NCI-H2196 (cell line): ENCODE measurements at regions not wholly inside any gene's neighbourhood (a gene's known extent, or its start where the extent isn't known, plus 50 kb on each side); places are given as distances from the start of the nearest gene placed in this dataset.

ENCODE experiments used
- DNase-seq: peaks from one replicate; lab custom pipeline; 2025; ENCODE audit not compliant: unreplicated experiment; lab: John Stamatoyannopoulos, UW

DNA sequence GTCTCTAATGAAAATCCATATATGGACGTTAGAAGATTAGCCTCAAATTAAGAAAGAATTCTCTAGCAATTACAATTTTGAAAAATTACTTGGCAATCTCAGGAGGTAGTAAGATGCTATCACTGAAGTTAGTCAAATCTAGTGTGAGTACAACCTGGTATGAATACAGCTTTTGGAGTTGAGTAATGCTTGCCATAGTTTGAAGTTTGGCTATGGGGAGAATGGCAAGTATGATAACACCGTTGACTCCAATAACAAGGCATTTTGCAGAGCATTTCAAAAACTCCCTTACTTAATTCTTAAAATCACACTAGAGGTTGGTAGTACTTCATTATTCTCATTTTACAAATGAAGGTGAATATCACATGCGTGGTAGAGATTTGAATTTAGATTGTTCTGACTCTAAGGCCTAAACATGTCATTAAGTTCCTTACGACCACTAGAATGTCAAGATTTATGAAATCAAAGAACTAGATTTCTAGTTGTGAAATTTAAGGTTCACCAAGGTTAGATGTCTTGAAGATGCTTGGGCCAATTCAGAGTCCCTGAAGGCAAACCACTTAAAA is 355.4 kb downstream of the ETS1 start:
- no peak for DNase-seq

DNA sequence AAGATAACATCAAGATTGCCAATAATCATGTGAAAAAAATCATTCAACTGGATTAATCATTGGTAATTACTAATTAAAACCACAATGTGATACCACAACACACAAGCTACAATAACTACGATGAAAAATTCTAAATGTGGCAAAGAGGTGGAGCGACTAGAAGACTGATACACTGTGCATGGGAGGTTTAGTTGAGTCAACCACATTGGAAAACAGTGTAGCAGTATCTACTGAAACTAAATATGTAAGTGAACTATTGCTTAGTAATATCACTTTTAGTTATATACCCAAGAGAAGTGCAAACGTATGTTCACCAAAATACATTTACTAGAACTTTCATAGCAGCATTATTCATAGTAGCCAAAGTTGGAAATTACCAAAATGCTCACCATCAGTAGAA is 359.9 kb downstream of the ETS1 start:
- no peak for DNase-seq

GRCh38 chr11:128226106-128226716 is 361.1 kb downstream of the ETS1 start:
- no peak for DNase-seq

- no peak for DNase-seq
These were observed 365.0 kb downstream of the ETS1 start for GRCh38 chr11:128222245-128222884.

GRCh38 chr11:128219731-128220120 is 367.6 kb downstream of the ETS1 start:
- DNase-seq, result no peak

- DNase-seq, result no peak
These were observed 371.2 kb downstream of the ETS1 start for GRCh38 chr11:128216198-128216597.

- DNase-seq, result no peak
These were observed 372.0 kb downstream of the ETS1 start for GRCh38 chr11:128215238-128215882.

DNA sequence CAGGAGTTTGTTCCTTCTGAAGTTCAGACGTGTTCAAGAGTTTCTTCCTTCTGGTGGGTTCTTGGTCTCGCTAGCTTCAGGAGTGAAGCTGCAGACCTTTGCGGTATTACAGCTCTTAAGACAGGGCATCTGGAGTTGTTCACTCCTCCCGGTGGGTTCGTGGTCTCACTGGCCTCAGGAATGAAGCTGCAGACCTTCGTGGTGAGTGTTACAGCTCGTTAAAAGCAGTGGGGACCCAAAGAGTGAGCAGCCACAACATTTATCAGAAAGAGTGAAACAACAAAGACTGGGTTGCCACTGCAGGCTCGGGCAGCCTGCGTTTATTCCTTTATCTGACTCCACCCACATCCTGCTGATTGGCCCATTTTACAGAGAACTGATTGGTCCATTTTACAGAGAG is 373.1 kb downstream of the ETS1 start:
- DNase-seq, result no peak

- DNase-seq, result no peak
These were observed 373.9 kb downstream of the ETS1 start for GRCh38 chr11:128213461-128213860.

- DNase-seq, result no peak
These were observed 375.0 kb downstream of the ETS1 start for GRCh38 chr11:128212324-128212723.

DNA sequence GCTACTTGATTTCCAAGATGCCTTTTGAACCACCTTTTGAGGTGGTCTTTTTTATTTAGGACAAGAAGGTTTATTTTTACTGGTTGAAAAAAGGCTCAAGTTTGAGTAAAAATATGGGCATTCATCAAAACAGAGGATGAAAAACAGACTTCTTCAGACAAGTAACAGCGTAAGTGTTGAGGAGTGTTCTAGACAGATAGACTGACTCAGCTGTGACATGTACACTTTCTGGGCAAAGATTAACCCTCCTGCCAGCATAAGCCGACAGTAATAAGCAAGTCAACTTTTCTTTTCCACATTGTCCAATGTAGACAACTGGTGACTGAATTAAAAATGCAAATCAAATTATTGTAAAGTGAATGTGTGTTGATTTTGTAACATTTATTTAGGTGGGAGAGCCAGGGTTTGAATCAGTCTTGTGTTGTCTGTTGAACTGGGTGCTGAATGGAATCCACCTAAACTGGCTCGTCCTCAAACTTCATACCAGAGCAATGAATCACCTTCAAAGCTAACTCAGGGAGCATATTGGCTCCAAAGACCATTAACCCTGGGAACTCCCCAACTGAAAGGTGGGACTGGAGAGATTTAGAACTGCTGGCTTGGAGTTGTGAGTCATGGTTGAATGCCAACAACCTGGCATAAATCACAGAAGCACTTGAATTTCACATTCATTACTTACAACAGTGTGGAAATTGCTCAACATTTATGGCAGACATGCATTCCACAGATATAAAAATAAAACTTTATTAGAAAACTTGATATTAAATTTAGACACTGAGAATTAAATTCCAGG is 377.0 kb downstream of the ETS1 start:
- DNase-seq, result peak; percentile 36

DNA sequence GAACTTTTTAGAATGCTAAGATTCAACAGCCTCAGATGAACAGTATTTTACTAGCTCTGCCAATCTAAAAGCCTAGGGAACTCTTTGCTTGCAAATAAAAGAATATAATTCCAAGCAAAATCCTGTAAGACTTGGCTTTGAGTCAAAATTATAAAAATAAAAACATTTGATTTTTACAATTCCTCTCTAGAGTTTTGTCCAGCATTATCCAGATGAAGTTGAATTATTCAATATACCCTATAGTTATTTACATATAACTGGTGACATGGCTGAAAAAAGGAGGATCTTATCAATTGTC is 378.3 kb downstream of the ETS1 start:
- no peak for DNase-seq

GRCh38 chr11:128208329-128209137 is 378.8 kb downstream of the ETS1 start:
- no peak for DNase-seq

DNA sequence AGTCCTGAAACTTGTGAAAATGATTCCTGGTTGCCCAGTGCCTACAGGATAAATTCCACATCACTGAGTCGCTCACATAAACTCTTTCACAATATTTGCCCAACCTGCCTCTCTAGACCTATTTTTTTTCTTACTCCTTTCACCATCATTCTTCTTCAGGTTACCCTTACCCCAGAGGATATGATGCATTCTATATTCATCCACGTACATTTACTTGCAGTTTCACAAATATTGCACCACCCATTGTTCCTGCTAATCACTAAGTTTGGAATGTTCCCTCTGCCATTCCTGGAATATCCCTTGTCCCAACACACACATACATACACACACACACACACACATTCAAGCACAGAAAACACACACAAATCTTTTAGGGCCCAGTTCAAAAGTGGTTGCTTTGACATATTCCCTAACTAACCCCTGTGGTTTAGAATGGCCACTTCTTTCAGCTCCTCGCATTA is 379.5 kb downstream of the ETS1 start:
- DNase-seq, result no peak

- no peak for DNase-seq
These were observed 380.9 kb downstream of the ETS1 start for GRCh38 chr11:128206461-128206860.

DNA sequence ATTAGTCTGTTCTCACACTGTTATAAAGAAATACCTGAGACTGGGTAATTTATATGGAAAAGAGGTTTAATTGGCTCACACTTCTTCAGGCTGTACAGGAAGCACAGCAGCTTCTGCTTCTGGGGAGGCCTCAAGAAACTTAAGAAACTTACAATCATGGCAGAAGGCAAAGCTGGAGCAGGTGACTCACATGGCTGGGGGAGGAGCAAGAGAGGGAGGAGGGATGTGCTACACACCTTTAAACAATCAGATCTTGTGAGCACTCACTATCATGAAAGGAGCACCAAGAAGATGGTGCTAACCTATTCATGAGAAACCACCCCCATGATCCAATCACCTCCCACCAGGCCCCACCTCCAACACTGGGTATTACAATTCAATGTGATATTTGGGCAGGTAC is 381.6 kb downstream of the ETS1 start:
- no peak for DNase-seq

GRCh38 chr11:128204898-128205297 is 382.5 kb downstream of the ETS1 start:
- no peak for DNase-seq

- DNase-seq, result no peak
These were observed 385.6 kb downstream of the ETS1 start for GRCh38 chr11:128201801-128202200.

DNA sequence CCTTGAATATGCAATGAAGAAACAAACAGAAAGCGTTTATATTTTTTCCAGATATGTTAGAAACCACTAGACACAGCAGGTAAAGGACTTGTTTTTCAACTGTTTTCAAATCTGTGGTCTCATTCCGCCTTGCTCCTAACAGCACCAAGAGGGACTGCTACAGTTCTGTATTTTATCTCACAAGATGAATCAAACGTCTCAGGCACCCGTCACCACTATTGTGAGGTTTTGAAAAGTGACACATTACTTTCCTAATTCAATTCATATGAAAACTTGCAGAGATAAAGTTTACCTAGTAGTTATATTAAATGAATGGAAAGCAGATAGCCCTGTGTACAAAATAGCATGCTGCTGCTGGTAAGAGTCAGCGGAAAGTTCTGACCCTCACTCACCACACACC is 386.3 kb downstream of the ETS1 start:
- no peak for DNase-seq

DNA sequence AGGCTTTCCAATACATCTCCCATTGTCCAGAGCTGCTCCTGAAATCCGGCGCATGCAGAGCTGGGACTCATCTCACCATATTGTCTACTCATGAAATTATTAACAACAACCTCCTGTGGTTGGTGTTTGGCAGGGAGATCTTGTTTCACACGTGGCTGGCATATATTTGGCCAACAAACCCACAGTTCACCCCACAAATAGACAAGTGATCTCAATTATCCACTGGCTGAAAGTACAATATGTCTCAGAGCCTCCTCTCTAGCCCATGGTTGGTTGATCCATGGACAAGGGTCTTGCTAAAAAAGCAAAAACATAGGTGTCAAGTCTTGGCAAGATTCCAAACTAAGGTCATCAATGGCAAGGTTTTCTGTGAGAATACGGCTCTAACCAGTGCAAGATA is 386.9 kb downstream of the ETS1 start:
- no peak for DNase-seq
